SU-DHL-6 (cell line): ENCODE measurements at regions not wholly inside any gene's neighbourhood (a gene's known extent, or its start where the extent isn't known, plus 50 kb on each side); places are given as distances from the start of the nearest gene placed in this dataset.

Source experiments
- H2AFZ ChIP-seq: fragments of 200-600 bp; sonication (generic); 2 replicates; pipeline ENCODE4 v1.6.1; 2014; ENCODE audit warnings: low read depth, mild to moderate bottlenecking, moderate library complexity, mixed read lengths, antibody characterized with exemption, low read length; ENCODE audit not compliant: severe bottlenecking
- H3F3A ChIP-seq: fragments of 200-600 bp; shearing (Covaris generic); 2 replicates; pipeline ENCODE4 v1.6.0; 2016; ENCODE audit warnings: antibody characterized with exemption, mild to moderate bottlenecking; ENCODE audit not compliant: insufficient read depth
- H3K27ac ChIP-seq: fragments of 200-600 bp; sonication (generic); 2 replicates; pipeline ENCODE4 v1.5.1; 2016; ENCODE audit warnings: low read depth, mild to moderate bottlenecking, low read length, moderate library complexity, mixed read lengths
- H3K27me3 ChIP-seq: fragments of 200-600 bp; sonication (generic), shearing (Covaris generic); 2 replicates; pipeline ENCODE4 v1.6.0; 2014; ENCODE audit warnings: mild to moderate bottlenecking, low read length
- H3K36me3 ChIP-seq: fragments of 200-600 bp; sonication (generic); 2 replicates; pipeline ENCODE4 v1.6.1; 2014; ENCODE audit warnings: mild to moderate bottlenecking, low read length, mixed read lengths
- H3K4me2 ChIP-seq: fragments of 300-600, 200-600 bp; shearing (Covaris generic), sonication (generic); 2 replicates; pipeline ENCODE4 v1.6.0; 2014; ENCODE audit warnings: low read length, low read depth, mild to moderate bottlenecking; ENCODE audit not compliant: poor library complexity, severe bottlenecking
- H3K4me3 ChIP-seq: fragments of 200-600 bp; sonication (generic); 2 replicates; pipeline ENCODE4 v1.5.1; 2014; ENCODE audit warnings: antibody characterized with exemption, low read length, mild to moderate bottlenecking, mixed read lengths; ENCODE audit not compliant: insufficient read depth, poor library complexity, severe bottlenecking
- H3K79me2 ChIP-seq: fragments of 200-600 bp; sonication (generic); 2 replicates; pipeline ENCODE4 v1.6.1; 2014; ENCODE audit warnings: mild to moderate bottlenecking, low read length, moderate library complexity; ENCODE audit not compliant: insufficient read depth
- H3K9ac ChIP-seq: fragments of 200-600 bp; sonication (generic); 2 replicates; pipeline ENCODE4 v1.7.0; 2014; ENCODE audit warnings: mild to moderate bottlenecking, low read length
- H3K9me2 ChIP-seq: fragments of 200-600 bp; sonication (generic); replicated peaks from 2 replicates; pipeline ENCODE4 v1.6.1; 2014; ENCODE audit warnings: low read length; ENCODE audit not compliant: insufficient read depth
- H3K9me3 ChIP-seq: fragments of 200-600 bp; sonication (generic); 2 replicates; pipeline ENCODE4 v1.6.1; 2014; ENCODE audit warnings: low read length, mixed read lengths; ENCODE audit not compliant: insufficient read depth
- H4K20me1 ChIP-seq: fragments of 200-600 bp; sonication (generic); 2 replicates; pipeline ENCODE4 v1.6.1; 2014; ENCODE audit warnings: low read depth, mild to moderate bottlenecking, antibody characterized with exemption, low read length, moderate library complexity, mixed read lengths
- EZH2phosphoT487 ChIP-seq: fragments of 200-600 bp; sonication (generic), shearing (Covaris generic); conservative IDR thresholded peaks from 2 replicates; pipeline ENCODE4 v1.6.1; 2018; ENCODE audit warnings: mild to moderate bottlenecking, antibody characterized with exemption, low read length, moderate library complexity, mixed read lengths
- TF ChIP-seq, protein P1 (sequence below): fragments of 200-600 bp; sonication (generic); IDR thresholded peaks from one replicate; pipeline ENCODE4 v1.5.1; 2017; ENCODE audit warnings: antibody characterized with exemption, mild to moderate bottlenecking, low read length, moderate library complexity; ENCODE audit not compliant: insufficient read depth, poor library complexity, severe bottlenecking

GRCh38 chr6:137989664-137990063 lies 117.6 kb downstream of the PERP start:
- no peaks in the 10 kb centered on the region for H3K9me2 ChIP-seq
- no peak overlapping the region for H3K9ac ChIP-seq
- H3K4me2 ChIP-seq: no peak overlapping the region
- no peak for TF ChIP-seq EZH2phosphoT487
- TF ChIP-seq, protein P1, sequence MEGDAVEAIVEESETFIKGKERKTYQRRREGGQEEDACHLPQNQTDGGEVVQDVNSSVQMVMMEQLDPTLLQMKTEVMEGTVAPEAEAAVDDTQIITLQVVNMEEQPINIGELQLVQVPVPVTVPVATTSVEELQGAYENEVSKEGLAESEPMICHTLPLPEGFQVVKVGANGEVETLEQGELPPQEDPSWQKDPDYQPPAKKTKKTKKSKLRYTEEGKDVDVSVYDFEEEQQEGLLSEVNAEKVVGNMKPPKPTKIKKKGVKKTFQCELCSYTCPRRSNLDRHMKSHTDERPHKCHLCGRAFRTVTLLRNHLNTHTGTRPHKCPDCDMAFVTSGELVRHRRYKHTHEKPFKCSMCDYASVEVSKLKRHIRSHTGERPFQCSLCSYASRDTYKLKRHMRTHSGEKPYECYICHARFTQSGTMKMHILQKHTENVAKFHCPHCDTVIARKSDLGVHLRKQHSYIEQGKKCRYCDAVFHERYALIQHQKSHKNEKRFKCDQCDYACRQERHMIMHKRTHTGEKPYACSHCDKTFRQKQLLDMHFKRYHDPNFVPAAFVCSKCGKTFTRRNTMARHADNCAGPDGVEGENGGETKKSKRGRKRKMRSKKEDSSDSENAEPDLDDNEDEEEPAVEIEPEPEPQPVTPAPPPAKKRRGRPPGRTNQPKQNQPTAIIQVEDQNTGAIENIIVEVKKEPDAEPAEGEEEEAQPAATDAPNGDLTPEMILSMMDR: no peak
- H4K20me1 ChIP-seq: no peaks in the 10 kb centered on the region
- no peak overlapping the region for H3K4me3 ChIP-seq
- H3F3A ChIP-seq: no peaks in the 10 kb centered on the region
- no peak overlapping the region for H3K27ac ChIP-seq
- no peak overlapping the region for H2AFZ ChIP-seq
- no peaks in the 10 kb centered on the region for H3K27me3 ChIP-seq
- no peaks in the 10 kb centered on the region for H3K79me2 ChIP-seq
- no peaks in the 10 kb centered on the region for H3K36me3 ChIP-seq
- no peaks in the 10 kb centered on the region for H3K9me3 ChIP-seq

DNA sequence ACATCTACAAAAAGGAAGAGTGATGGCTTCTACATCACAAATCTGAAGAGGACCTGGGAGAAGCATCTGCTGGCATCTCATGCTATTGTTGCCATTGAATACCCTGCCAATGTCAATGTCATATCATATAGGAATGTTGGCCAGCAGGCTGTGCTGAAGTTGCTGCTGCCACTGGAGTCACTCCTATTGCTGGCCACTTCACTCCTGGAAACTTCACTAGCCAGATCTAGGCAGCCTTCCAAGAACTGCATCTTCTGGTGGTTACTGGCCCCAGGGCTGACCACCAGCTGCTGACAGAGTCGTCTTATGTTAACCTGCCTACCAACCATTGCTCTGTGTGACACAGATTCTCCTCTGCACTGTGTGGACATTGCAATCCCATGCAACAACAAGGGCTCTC lies 111.8 kb downstream of the PERP start:
- Histone ChIP-seq H3K27me3 (no peaks in the 10 kb centered on the region), H3K9me2 (no peaks in the 10 kb centered on the region), H3K4me2 (no peak overlapping the region), H3K9ac (no peak overlapping the region), H3F3A (no peaks in the 10 kb centered on the region), H4K20me1 (no peaks in the 10 kb centered on the region), H2AFZ (no peak overlapping the region), H3K4me3 (no peak overlapping the region), H3K79me2 (no peaks in the 10 kb centered on the region), H3K36me3 (no peaks in the 10 kb centered on the region), H3K9me3 (no peaks in the 10 kb centered on the region), H3K27ac (no peak overlapping the region)
- TF ChIP-seq, protein P1: no peak
- TF ChIP-seq EZH2phosphoT487: no peak

GRCh38 chr6:137998461-137999019 lies 108.7 kb downstream of the PERP start:
- no peaks in the 10 kb centered on the region for H3K27me3 ChIP-seq
- no peaks in the 10 kb centered on the region for H3K9me2 ChIP-seq
- H3K27ac ChIP-seq: no peak overlapping the region
- no peak overlapping the region for H3K4me2 ChIP-seq
- TF ChIP-seq EZH2phosphoT487: no peak
- TF ChIP-seq, protein P1: no peak
- no peaks in the 10 kb centered on the region for H3K79me2 ChIP-seq
- no peaks in the 10 kb centered on the region for H3K9me3 ChIP-seq
- H2AFZ ChIP-seq: no peak overlapping the region
- no peaks in the 10 kb centered on the region for H3F3A ChIP-seq
- no peak overlapping the region for H3K4me3 ChIP-seq
- H3K9ac ChIP-seq: no peak overlapping the region
- H4K20me1 ChIP-seq: no peaks in the 10 kb centered on the region
- H3K36me3 ChIP-seq: no peaks in the 10 kb centered on the region
